KOPT-K1 (cell line): ENCODE measurements at regions not wholly inside any gene's neighbourhood (a gene's known extent, or its start where the extent isn't known, plus 50 kb on each side); places are given as distances from the start of the nearest gene placed in this dataset.

Experiments
- H3K27ac ChIP-seq: fragments of 200-600 bp; sonication (generic); 2 replicates; pipeline ENCODE4 v1.5.1; 2016; ENCODE audit warnings: antibody characterized with exemption, mild to moderate bottlenecking, low read depth, low read length; ENCODE audit not compliant: poor library complexity, severe bottlenecking
- H3K36me3 ChIP-seq: fragments of 200-600 bp; sonication (generic); 2 replicates; pipeline ENCODE4 v1.5.1; 2017; ENCODE audit warnings: antibody characterized with exemption, mild to moderate bottlenecking, low read length, moderate library complexity; ENCODE audit not compliant: insufficient read depth
- H3K9me3 ChIP-seq: fragments of 200-600 bp; sonication (generic); 2 replicates; pipeline ENCODE4 v1.5.1; 2017; ENCODE audit warnings: antibody characterized with exemption, low read length, mild to moderate bottlenecking; ENCODE audit not compliant: insufficient read depth, poor library complexity, severe bottlenecking

DNA sequence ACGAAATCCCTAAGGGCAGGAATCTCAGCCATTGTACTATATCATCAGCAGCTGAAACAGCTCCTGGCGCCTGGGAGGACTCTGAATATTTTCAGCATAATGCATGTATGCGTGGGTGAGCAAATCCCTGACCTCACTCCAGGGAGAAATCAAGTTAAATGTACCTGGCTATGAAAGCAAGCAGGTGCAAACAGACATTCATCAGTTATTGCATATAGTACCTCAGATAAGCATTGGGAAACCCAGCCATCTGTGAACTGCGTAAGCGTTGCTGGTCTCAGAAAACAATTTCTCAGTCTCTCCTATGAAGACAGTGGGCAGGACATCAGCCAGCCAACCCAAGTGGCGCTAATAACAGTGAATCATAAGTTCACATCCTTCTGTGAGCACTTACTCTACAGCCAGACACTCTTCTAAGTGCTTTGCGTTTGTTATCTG is 622.6 kb downstream of the EPM2A start:
- no peaks in the 10 kb centered on the region for H3K36me3 ChIP-seq
- H3K27ac ChIP-seq, result no peak overlapping the region
- H3K9me3 ChIP-seq, result no peaks in the 10 kb centered on the region

DNA sequence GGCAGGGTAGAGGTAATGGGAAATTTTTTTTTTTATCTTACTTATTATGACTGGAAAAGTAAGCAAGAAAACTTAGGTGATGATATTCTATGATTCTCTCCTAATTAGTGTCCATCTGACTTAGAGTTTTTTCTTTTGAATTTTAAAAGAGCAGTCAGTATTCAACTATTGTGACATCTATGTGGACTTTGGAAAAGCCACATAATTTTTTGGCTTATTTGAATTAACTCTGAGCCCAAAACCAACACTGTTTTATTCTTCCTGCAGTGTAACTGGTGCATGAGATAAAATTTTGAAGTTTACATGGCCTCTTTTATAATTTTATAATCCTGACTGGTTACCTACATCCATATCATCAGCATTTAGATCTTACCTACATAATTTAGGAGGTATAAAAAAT is 619.7 kb downstream of the EPM2A start:
- H3K9me3 ChIP-seq, result no peaks in the 10 kb centered on the region
- no peak overlapping the region for H3K27ac ChIP-seq
- H3K36me3 ChIP-seq, result no peaks in the 10 kb centered on the region

DNA sequence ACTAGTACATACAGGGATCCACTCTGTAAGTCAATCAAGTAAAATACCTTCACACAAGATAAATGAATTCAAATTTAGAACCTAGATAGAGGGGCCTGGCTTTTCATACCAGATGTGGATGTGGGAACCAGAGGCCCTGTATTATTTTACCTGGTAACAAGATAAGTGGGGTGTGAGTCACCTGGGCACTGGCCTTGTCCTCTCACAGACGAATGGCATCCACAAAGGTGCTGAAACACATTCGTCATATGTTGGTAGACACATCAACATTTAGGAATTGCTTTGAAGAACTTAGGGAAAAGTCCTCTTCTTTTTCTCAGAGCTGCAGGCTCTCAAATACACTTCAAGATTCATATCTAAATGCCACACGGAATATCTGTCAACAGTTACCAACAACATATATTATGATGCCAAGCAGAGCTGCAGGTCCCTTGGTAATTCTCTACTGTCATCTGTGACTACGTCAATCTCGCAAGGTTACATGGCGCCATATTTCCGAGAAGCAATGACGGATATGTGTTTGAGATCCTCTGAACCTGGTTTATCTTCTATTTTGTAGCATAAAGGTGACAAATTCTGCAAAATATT is 618.6 kb downstream of the EPM2A start:
- Histone ChIP-seq H3K9me3 (no peaks in the 10 kb centered on the region), H3K27ac (no peak overlapping the region), H3K36me3 (no peaks in the 10 kb centered on the region)

DNA sequence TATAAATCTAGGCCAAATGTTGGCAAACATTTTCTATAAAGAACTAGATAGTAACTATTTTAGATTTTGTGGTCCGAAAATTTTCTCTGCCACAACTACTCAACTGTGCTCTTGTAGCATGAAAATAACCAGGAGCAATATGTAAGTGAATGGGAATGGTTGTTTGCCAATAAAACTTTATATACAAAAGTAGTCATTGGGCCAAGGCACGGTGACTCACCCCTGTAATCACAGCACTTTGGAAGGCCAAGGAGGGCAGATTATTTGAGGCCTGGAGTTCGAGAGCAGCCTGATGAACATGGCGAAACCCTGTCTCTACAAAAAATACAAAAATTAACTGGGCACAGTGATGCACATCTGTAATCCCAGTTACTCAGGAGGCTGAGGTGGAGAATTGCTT is 617.1 kb downstream of the EPM2A start:
- H3K27ac ChIP-seq, result no peak overlapping the region
- H3K36me3 ChIP-seq, result no peaks in the 10 kb centered on the region
- H3K9me3 ChIP-seq, result no peaks in the 10 kb centered on the region

GRCh38 chr6:145119081-145119480 is 616.2 kb downstream of the EPM2A start:
- H3K36me3 ChIP-seq, result no peaks in the 10 kb centered on the region
- no peaks in the 10 kb centered on the region for H3K9me3 ChIP-seq
- H3K27ac ChIP-seq, result no peak overlapping the region

GRCh38 chr6:145132709-145133108 is 602.6 kb downstream of the EPM2A start:
- H3K36me3 ChIP-seq, result no peaks in the 10 kb centered on the region
- H3K9me3 ChIP-seq, result no peaks in the 10 kb centered on the region
- no peak overlapping the region for H3K27ac ChIP-seq

GRCh38 chr6:145135702-145136101 is 599.6 kb downstream of the EPM2A start:
- Histone ChIP-seq H3K27ac (no peak overlapping the region), H3K36me3 (no peaks in the 10 kb centered on the region), H3K9me3 (no peaks in the 10 kb centered on the region)

- no peaks in the 10 kb centered on the region for H3K9me3 ChIP-seq
- H3K27ac ChIP-seq, result no peak overlapping the region
- H3K36me3 ChIP-seq, result no peaks in the 10 kb centered on the region
Observed at GRCh38 chr6:145137425-145137824, 597.9 kb downstream of the EPM2A start.

GRCh38 chr6:145138469-145139139 is 596.7 kb downstream of the EPM2A start:
- Histone ChIP-seq H3K36me3 (no peaks in the 10 kb centered on the region), H3K27ac (no peak overlapping the region), H3K9me3 (no peaks in the 10 kb centered on the region)

GRCh38 chr6:145139140-145139850 is 596.0 kb downstream of the EPM2A start:
- H3K9me3 ChIP-seq, result no peaks in the 10 kb centered on the region
- H3K27ac ChIP-seq, result no peak overlapping the region
- H3K36me3 ChIP-seq, result no peaks in the 10 kb centered on the region

DNA sequence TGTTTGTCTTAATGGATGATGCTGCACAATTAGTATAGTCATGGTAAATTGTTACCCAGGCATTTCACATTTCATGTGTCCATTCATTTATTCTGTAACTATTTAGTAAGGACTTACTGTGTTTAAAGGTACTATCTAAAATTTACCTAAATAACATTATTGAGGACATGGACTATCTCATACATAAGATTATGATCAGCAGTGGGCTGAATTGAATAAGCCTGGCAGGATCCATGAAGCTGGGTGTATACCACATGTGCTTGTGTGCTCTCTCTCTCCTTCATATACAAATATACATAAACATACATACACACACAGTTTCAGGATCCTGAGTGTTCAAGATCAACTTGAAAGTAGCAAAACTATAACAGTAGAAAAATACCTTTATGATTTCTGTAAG is 595.4 kb downstream of the EPM2A start:
- H3K9me3 ChIP-seq, result no peaks in the 10 kb centered on the region
- H3K27ac ChIP-seq, result no peak overlapping the region
- no peaks in the 10 kb centered on the region for H3K36me3 ChIP-seq

DNA sequence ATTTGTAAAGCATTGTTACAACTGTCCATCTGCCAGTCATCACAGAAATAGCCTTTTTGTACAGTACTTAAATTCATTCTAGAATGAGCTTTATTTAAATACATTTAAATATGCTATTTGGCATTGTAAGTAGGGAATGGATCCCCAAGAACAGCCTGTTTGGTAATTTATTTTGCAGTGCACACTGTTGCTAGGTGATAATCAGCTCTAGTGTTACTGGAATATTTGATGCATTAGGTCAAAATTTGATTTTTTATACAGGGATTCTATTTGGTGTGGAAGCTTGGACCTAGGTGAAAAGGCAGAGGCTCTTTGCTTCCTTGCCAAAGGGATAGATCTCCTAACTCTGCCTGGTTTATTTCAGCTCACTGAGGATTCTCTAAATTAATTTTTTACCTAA is 593.7 kb downstream of the EPM2A start:
- Histone ChIP-seq H3K36me3 (no peaks in the 10 kb centered on the region), H3K27ac (no peak overlapping the region), H3K9me3 (no peaks in the 10 kb centered on the region)

DNA sequence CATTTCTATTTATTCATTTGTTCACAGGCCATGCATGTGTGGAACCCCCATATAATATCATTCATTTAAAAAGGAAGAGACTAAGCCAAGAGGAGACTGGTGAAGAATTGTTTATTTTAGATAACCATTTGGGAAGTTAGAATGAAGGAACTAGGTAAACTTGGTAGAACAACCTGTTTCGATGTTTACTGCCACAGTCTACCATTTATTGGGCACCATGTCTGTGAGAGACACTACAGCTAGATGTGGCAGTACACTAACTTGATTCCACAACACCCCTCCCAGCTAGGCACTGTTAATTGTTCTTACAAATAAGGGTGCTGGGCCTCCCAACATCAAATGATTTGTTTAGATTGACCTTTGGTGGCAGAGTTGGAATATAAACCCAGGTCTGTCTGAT is 592.4 kb downstream of the EPM2A start:
- Histone ChIP-seq H3K27ac (no peak overlapping the region), H3K36me3 (no peaks in the 10 kb centered on the region), H3K9me3 (no peaks in the 10 kb centered on the region)

DNA sequence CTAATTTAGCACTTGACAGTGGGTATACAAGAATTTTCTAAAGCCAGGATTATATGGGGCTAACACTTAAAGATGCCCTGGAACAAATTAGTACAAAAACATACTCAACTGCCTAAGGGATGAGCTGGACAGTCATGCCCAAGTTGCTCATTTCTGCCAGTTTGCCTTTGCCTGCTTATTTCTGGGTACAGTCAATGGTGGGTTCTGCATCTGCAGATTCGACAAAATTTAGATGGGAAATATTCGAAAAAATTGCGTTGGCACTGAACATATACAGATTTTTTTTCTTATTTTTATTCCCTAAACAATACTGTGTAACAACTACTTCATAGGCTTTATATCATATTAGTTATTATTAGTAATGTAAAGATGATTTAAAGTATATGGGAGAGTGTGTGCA is 591.9 kb downstream of the EPM2A start:
- Histone ChIP-seq H3K36me3 (no peaks in the 10 kb centered on the region), H3K9me3 (no peaks in the 10 kb centered on the region), H3K27ac (no peak overlapping the region)

DNA sequence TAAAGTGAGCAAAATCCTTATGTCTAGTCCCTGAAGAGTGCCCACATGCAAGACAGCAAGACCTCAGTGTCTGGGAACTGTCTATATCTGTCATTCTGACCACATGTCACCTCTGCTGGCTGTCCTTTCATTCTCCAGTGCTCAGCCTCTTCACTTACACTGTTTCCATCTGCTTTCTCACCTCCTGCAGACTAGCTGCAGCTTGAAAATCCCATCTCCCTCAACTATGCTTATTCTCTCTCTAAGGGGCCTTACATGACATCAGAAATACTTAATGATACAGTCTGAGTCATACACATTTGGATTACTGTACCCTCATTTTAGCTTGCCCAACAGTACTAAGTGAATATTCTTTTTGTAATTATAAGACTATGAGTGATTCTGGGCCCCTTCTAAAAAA is 587.8 kb downstream of the EPM2A start:
- no peaks in the 10 kb centered on the region for H3K36me3 ChIP-seq
- H3K27ac ChIP-seq, result no peak overlapping the region
- H3K9me3 ChIP-seq, result no peaks in the 10 kb centered on the region
